WTC11 (cell line): ENCODE measurements at regions not wholly inside any gene's neighbourhood (a gene's known extent, or its start where the extent isn't known, plus 50 kb on each side); places are given as distances from the start of the nearest gene placed in this dataset.

Experiments
- SP1 ChIP-seq: sonication (generic); formaldehyde crosslinking; conservative IDR thresholded peaks from 2 replicates; pipeline ENCODE4 v1.8.1; 2022; ENCODE audit warnings: missing genetic modification reagents
- TF ChIP-seq, protein P1 (sequence below): sonication (generic); formaldehyde crosslinking; IDR thresholded peaks from 2 replicates; pipeline ENCODE4 v1.8.1; 2023; ENCODE audit warnings: mild to moderate bottlenecking, missing genetic modification reagents, moderate library complexity
- TF ChIP-seq, protein P2 (sequence below): sonication (generic); formaldehyde crosslinking; IDR thresholded peaks from 2 replicates; pipeline ENCODE4 v1.8.1; 2022; ENCODE audit warnings: low read depth, mild to moderate bottlenecking, moderate library complexity, missing genetic modification reagents, borderline replicate concordance
- TF ChIP-seq, protein P3 (sequence below): fragments of 200-600 bp; IDR thresholded peaks from 2 replicates; pipeline ENCODE4 v1.8.0; 2022; ENCODE audit warnings: antibody characterized with exemption

DNA sequence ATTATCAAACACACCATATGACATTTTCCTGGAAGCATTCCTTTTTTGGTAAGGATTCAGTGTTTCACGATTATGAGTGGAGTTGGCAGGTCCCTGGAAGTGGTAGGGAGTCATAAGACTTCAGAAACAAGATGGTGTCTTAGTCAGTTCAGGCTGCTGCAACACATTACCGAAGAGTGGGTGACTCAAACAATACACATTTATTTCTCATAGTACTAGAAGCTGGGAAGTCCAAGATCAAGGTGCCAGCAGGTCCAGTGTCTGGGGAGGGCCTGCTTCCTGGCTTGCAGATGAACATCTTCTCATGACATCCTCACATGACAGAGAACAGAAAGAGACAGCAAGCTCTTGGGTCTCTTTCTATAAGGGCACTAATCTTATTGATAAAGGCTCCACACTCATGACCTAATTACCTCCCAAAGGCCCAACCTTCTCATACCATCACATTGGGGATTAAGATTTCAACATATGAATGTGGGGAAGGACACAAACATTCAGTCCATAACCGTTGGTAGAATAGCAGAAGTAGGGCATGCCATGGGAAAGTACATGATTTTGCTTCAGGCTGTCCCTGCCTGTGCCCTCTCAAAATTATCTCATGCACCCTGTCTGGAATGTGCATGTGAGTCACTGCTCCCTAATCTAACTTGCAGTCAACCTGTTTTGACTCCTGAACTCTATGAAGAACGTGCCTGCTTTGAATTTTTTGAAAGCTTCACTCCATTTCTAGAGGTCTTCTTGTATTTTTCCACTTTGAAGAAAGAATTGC, 72.5 kb downstream of the GTPBP8 start:
- TF ChIP-seq, protein P1, sequence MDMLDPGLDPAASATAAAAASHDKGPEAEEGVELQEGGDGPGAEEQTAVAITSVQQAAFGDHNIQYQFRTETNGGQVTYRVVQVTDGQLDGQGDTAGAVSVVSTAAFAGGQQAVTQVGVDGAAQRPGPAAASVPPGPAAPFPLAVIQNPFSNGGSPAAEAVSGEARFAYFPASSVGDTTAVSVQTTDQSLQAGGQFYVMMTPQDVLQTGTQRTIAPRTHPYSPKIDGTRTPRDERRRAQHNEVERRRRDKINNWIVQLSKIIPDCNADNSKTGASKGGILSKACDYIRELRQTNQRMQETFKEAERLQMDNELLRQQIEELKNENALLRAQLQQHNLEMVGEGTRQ (CRISPR knock-in tag), result no peak
- TF ChIP-seq, protein P2, sequence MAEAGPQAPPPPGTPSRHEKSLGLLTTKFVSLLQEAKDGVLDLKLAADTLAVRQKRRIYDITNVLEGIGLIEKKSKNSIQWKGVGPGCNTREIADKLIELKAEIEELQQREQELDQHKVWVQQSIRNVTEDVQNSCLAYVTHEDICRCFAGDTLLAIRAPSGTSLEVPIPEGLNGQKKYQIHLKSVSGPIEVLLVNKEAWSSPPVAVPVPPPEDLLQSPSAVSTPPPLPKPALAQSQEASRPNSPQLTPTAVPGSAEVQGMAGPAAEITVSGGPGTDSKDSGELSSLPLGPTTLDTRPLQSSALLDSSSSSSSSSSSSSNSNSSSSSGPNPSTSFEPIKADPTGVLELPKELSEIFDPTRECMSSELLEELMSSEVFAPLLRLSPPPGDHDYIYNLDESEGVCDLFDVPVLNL (CRISPR knock-in tag), result no peak
- TF ChIP-seq, protein P3, sequence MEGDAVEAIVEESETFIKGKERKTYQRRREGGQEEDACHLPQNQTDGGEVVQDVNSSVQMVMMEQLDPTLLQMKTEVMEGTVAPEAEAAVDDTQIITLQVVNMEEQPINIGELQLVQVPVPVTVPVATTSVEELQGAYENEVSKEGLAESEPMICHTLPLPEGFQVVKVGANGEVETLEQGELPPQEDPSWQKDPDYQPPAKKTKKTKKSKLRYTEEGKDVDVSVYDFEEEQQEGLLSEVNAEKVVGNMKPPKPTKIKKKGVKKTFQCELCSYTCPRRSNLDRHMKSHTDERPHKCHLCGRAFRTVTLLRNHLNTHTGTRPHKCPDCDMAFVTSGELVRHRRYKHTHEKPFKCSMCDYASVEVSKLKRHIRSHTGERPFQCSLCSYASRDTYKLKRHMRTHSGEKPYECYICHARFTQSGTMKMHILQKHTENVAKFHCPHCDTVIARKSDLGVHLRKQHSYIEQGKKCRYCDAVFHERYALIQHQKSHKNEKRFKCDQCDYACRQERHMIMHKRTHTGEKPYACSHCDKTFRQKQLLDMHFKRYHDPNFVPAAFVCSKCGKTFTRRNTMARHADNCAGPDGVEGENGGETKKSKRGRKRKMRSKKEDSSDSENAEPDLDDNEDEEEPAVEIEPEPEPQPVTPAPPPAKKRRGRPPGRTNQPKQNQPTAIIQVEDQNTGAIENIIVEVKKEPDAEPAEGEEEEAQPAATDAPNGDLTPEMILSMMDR, result no peak
- no peak for TF ChIP-seq SP1 (CRISPR knock-in tag)
